ENCODE measurements at regions not wholly inside any gene's neighbourhood (a gene's known extent, or its start where the extent isn't known, plus 50 kb on each side); places are given as distances from the start of the nearest gene placed in this dataset.

DNA sequence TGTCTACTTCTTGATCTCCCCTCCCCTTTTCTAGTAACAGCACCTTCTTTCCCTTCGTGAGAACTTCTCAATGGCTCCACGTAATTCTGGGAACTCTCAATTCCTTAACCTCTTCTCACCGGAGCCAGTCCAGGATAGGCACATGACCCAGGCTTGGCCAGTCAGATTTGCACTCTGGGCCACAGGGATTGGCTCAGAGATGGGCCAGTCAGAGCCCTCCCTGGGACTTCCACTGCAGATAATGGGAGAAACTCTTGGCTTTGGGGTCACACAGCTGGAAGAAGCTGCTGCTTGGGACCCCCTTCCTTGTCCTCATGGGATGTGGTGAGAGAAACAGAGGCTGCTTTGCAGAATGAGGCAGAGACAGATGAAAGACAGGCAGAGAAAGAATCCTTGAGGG is 302.3 kb downstream of the PTPRU start:
- H4K20me1 ChIP-seq (ENCODE audit: control insufficient read depth, insufficient read depth) = no peaks in the 10 kb centered on the region
- no peaks in the 10 kb centered on the region for H3K9me3 ChIP-seq (replicated peaks; ENCODE audit: control insufficient read depth, insufficient read depth, low read length)
- H3K27ac ChIP-seq (ENCODE audit: control insufficient read depth, insufficient read depth) = no peak overlapping the region
- ATAC-seq (no peak), FAIRE-seq (no peak), DNase-seq (ENCODE audit: low read depth, low spot score) (no peak)
- H3K4me3 ChIP-seq = no peak overlapping the region
- no peaks in the 10 kb centered on the region; a peak in 1 of 4 replicates for H3K27me3 ChIP-seq (replicated peaks in 1 of 2; ENCODE audit: control insufficient read depth in 2 of 2, insufficient read depth in 2 of 2, low read length in 1 of 2)
- H3K36me3 ChIP-seq (ENCODE audit: control insufficient read depth in 2 of 2, insufficient read depth in 2 of 2, low read length in 1 of 2) = no peaks in the 10 kb centered on the region
- H3K9ac ChIP-seq (ENCODE audit: control insufficient read depth, insufficient read depth, low read length) = no peak overlapping the region
- no peaks in the 10 kb centered on the region for H3K79me2 ChIP-seq (ENCODE audit: control insufficient read depth, insufficient read depth, low read length)
- no peak overlapping the region for H3K4me2 ChIP-seq (ENCODE audit: control insufficient read depth, insufficient read depth)
- in situ Hi-C loops (cut with MboI) = no loop called here
- ChIA-PET SMC1A (ENCODE audit: uncharacterized antibody, unreplicated experiment) (no interaction called here), CTCF (no interaction called here), RAD21 (ENCODE audit: unreplicated experiment) (no interaction called here), POLR2A (no interaction called here)
- intact Hi-C loops (cut with micrococcal nuclease; ENCODE audit: unreplicated experiment) = no loop called here
- no peak for TF ChIP-seq LARP7 (IDR thresholded peaks at IDR 0.05)
- TF ChIP-seq ZNF24 (IDR thresholded peaks at IDR 0.05) = no peak
- TF ChIP-seq NFYA (IDR thresholded peaks at IDR 0.05; ENCODE audit: borderline replicate concordance, low read depth, low read length) = no peak
- no peak for TF ChIP-seq CBFB (IDR thresholded peaks at IDR 0.05; ENCODE audit: low read depth)
- no peak for TF ChIP-seq CBX5 (IDR thresholded peaks at IDR 0.05; ENCODE audit: low read depth)
- TF ChIP-seq, protein P1, sequence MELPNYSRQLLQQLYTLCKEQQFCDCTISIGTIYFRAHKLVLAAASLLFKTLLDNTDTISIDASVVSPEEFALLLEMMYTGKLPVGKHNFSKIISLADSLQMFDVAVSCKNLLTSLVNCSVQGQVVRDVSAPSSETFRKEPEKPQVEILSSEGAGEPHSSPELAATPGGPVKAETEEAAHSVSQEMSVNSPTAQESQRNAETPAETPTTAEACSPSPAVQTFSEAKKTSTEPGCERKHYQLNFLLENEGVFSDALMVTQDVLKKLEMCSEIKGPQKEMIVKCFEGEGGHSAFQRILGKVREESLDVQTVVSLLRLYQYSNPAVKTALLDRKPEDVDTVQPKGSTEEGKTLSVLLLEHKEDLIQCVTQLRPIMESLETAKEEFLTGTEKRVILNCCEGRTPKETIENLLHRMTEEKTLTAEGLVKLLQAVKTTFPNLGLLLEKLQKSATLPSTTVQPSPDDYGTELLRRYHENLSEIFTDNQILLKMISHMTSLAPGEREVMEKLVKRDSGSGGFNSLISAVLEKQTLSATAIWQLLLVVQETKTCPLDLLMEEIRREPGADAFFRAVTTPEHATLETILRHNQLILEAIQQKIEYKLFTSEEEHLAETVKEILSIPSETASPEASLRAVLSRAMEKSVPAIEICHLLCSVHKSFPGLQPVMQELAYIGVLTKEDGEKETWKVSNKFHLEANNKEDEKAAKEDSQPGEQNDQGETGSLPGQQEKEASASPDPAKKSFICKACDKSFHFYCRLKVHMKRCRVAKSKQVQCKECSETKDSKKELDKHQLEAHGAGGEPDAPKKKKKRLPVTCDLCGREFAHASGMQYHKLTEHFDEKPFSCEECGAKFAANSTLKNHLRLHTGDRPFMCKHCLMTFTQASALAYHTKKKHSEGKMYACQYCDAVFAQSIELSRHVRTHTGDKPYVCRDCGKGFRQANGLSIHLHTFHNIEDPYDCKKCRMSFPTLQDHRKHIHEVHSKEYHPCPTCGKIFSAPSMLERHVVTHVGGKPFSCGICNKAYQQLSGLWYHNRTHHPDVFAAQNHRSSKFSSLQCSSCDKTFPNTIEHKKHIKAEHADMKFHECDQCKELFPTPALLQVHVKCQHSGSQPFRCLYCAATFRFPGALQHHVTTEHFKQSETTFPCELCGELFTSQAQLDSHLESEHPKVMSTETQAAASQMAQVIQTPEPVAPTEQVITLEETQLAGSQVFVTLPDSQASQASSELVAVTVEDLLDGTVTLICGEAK (IDR thresholded peaks at IDR 0.05; ENCODE audit: borderline replicate concordance) = no peak
- no peak for TF ChIP-seq TARDBP (IDR thresholded peaks at IDR 0.05; ENCODE audit: borderline replicate concordance)
- no peak for TF ChIP-seq KDM1A (IDR thresholded peaks at IDR 0.05; ENCODE audit: borderline replicate concordance)
- TF ChIP-seq, protein P2, sequence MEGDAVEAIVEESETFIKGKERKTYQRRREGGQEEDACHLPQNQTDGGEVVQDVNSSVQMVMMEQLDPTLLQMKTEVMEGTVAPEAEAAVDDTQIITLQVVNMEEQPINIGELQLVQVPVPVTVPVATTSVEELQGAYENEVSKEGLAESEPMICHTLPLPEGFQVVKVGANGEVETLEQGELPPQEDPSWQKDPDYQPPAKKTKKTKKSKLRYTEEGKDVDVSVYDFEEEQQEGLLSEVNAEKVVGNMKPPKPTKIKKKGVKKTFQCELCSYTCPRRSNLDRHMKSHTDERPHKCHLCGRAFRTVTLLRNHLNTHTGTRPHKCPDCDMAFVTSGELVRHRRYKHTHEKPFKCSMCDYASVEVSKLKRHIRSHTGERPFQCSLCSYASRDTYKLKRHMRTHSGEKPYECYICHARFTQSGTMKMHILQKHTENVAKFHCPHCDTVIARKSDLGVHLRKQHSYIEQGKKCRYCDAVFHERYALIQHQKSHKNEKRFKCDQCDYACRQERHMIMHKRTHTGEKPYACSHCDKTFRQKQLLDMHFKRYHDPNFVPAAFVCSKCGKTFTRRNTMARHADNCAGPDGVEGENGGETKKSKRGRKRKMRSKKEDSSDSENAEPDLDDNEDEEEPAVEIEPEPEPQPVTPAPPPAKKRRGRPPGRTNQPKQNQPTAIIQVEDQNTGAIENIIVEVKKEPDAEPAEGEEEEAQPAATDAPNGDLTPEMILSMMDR (IDR thresholded peaks at IDR 0.05 in 2 of 3, conservative IDR thresholded peaks at IDR 0.05 in 1 of 3; ENCODE audit: control insufficient read depth in 2 of 3, extremely low read depth in 1 of 3, insufficient read depth in 1 of 3, low read depth in 3 of 3, low read length in 3 of 3) = no peak
- TF ChIP-seq, protein P3, sequence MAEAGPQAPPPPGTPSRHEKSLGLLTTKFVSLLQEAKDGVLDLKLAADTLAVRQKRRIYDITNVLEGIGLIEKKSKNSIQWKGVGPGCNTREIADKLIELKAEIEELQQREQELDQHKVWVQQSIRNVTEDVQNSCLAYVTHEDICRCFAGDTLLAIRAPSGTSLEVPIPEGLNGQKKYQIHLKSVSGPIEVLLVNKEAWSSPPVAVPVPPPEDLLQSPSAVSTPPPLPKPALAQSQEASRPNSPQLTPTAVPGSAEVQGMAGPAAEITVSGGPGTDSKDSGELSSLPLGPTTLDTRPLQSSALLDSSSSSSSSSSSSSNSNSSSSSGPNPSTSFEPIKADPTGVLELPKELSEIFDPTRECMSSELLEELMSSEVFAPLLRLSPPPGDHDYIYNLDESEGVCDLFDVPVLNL (IDR thresholded peaks at IDR 0.05; ENCODE audit: low read depth, low read length) = no peak
- H2AFZ ChIP-seq (ENCODE audit: control insufficient read depth, low read depth, low read length) = no peak overlapping the region
- 21% methylated on average over 3 of the region's 3 CpGs for WGBS (ENCODE audit: insufficient coverage, insufficient replicate concordance, low lambda C conversion rate, missing lambda C conversion rate)
- no peaks in the 10 kb centered on the region for H3K4me1 ChIP-seq (ENCODE audit: control insufficient read depth, insufficient read depth, low read length)
- no TSS peak for BruUV-seq (replicated peaks)
